ENCODE measurements at regions not wholly inside any gene's neighbourhood (a gene's known extent, or its start where the extent isn't known, plus 50 kb on each side); places are given as distances from the start of the nearest gene placed in this dataset.
"Not testable (repeated sequence)": the region's sequence is repeated elsewhere in the genome, so short reads cannot be mapped to it uniquely, and the experiment has no call there.

- no peak for DNase-seq
Measured at GRCh38 chr10:26952094-26952493, 91.3 kb upstream of the ABI1 start.

- no peak for DNase-seq
Measured at GRCh38 chr10:26951650-26952049, 90.9 kb upstream of the ABI1 start.

- DNase-seq = no peak
Measured at GRCh38 chr10:26950934-26951333, 90.2 kb upstream of the ABI1 start.

GRCh38 chr10:26946102-26946811 lies 85.5 kb upstream of the ABI1 start:
- DNase-seq = no peak

GRCh38 chr10:26944261-26944882 lies 83.6 kb upstream of the ABI1 start:
- no peak for DNase-seq

GRCh38 chr10:26939962-26940354 lies 79.2 kb upstream of the ABI1 start:
- no peak for DNase-seq

- DNase-seq = no peak
Measured at GRCh38 chr10:26939290-26939961, 78.7 kb upstream of the ABI1 start.

GRCh38 chr10:26938578-26938977 lies 77.8 kb upstream of the ABI1 start:
- no peak for DNase-seq

GRCh38 chr10:26937371-26937770 lies 76.6 kb upstream of the ABI1 start:
- DNase-seq = no peak

- not testable (repeated sequence) for DNase-seq
Measured at GRCh38 chr10:26934190-26934589, 73.4 kb upstream of the ABI1 start.

- no peak for DNase-seq
Measured at GRCh38 chr10:26932576-26932975, 71.8 kb upstream of the ABI1 start.

GRCh38 chr10:26931223-26931622 lies 70.5 kb upstream of the ABI1 start:
- peak; percentile 35 for DNase-seq

GRCh38 chr10:26922824-26923223 lies 62.1 kb upstream of the ABI1 start:
- not testable (repeated sequence) for DNase-seq

- DNase-seq = not testable (repeated sequence)
Measured at GRCh38 chr10:26919156-26919860, 58.5 kb upstream of the ABI1 start.

- no peak for DNase-seq
Measured at GRCh38 chr10:26914898-26915297, 54.1 kb upstream of the ABI1 start.

GRCh38 chr10:26911811-26912461 lies 51.2 kb upstream of the ABI1 start:
- no peak for DNase-seq

All from stimulated activated CD4-positive, alpha-beta T cell treated with anti-CD3 and anti-CD28 coated beads, Interleukin-15, amount 100 ng/mL, for 24 hours (primary cell).